ENCODE measurements at regions not wholly inside any gene's neighbourhood (a gene's known extent, or its start where the extent isn't known, plus 50 kb on each side); places are given as distances from the start of the nearest gene placed in this dataset.

DNA sequence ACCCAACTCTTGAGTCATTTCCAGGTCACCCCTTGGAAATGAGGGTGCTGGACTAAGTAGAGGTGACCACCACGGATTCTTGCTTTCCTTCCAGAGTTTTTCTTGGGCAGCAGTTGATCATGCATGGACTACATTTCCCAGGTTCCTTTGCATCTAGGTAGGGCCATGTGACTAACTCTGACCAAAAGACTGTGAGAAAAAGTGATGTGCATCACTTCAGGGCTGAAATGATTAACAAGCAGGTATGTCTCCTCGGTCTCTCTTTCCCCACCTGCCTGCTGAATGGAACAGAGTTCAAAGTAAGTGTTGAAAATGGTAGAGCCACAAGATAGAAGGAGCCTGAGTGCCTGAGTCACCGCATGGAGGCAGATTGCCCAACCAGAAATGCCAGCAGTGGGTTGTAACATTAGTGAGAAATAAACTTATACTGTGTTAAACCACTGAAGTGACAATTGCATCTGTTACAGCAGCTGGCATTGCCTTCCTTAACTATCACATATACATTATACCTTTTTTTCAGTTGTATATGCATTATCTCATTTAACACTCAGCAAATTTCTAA lies 113.5 kb downstream of the MN1 start:
- H3K4me1 Mint-ChIP-seq = peaks cover 1 to 2% of the 10 kb centered on the region in 2 experiments
- no peaks in the 10 kb centered on the region for H3K79me2 ChIP-seq (ENCODE audit: insufficient read depth, low read length)
- no peak overlapping the region for H3K23ac ChIP-seq (ENCODE audit: insufficient read length, low read depth, low read length)
- WGBS (ENCODE audit: extremely low coverage, insufficient read length, low lambda C conversion rate) = no CpG with 5 or more reads among the region's 3 CpGs
- H3K27me3 ChIP-seq (ENCODE audit: insufficient read depth, low read length) = no peaks in the 10 kb centered on the region
- no peaks in the 10 kb centered on the region for H3K4me1 ChIP-seq (ENCODE audit: insufficient read depth, low read length)
- no peaks in the 10 kb centered on the region for H3K9me3 ChIP-seq (ENCODE audit: control insufficient read depth, low read depth, low read length)
- H3K9me3 Mint-ChIP-seq = no peaks in the 10 kb centered on the region; a peak in 1 of 5 replicates
- no peak overlapping the region for H3K18ac ChIP-seq (ENCODE audit: insufficient read length, low read depth, low read length)
- no peak overlapping the region for H2BK5ac ChIP-seq (ENCODE audit: insufficient read length, low read length)
- TF ChIP-seq, protein P1, sequence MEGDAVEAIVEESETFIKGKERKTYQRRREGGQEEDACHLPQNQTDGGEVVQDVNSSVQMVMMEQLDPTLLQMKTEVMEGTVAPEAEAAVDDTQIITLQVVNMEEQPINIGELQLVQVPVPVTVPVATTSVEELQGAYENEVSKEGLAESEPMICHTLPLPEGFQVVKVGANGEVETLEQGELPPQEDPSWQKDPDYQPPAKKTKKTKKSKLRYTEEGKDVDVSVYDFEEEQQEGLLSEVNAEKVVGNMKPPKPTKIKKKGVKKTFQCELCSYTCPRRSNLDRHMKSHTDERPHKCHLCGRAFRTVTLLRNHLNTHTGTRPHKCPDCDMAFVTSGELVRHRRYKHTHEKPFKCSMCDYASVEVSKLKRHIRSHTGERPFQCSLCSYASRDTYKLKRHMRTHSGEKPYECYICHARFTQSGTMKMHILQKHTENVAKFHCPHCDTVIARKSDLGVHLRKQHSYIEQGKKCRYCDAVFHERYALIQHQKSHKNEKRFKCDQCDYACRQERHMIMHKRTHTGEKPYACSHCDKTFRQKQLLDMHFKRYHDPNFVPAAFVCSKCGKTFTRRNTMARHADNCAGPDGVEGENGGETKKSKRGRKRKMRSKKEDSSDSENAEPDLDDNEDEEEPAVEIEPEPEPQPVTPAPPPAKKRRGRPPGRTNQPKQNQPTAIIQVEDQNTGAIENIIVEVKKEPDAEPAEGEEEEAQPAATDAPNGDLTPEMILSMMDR (conservative IDR thresholded peaks at IDR 0.05) = no peak
- no peak overlapping the region for H4K91ac ChIP-seq (ENCODE audit: insufficient read length, low read depth, low read length)
- no peak for DNase-seq
- no peak overlapping the region for H2AFZ ChIP-seq (ENCODE audit: low read length)
- H2BK12ac ChIP-seq (ENCODE audit: insufficient read length, low read depth, low read length) = no peak overlapping the region
- no peak overlapping the region for H3K14ac ChIP-seq (ENCODE audit: insufficient read depth, low read length)
- no peak overlapping the region for H2BK15ac ChIP-seq (ENCODE audit: low read depth, low read length)
- H4K20me1 ChIP-seq (ENCODE audit: control insufficient read depth, insufficient read depth, insufficient read length) = peaks cover 3% of the 10 kb centered on the region
- H3K79me1 ChIP-seq (ENCODE audit: insufficient read depth, low read depth, low read length, poor library complexity, severe bottlenecking) = peaks cover 1% of the 10 kb centered on the region
- no peak overlapping the region for H2BK20ac ChIP-seq (ENCODE audit: low read depth, low read length, poor library complexity, severe bottlenecking)
- no peak overlapping the region for H2BK120ac ChIP-seq (ENCODE audit: low read depth, low read length, poor library complexity, severe bottlenecking)
- no peak overlapping the region for H3T11ph ChIP-seq (ENCODE audit: low read length)
- no peak overlapping the region for H3K27ac ChIP-seq (ENCODE audit: insufficient read length, low read depth, low read length)
- H4K5ac ChIP-seq (ENCODE audit: insufficient read length, low read depth, low read length) = no peak overlapping the region
- H3K4me3 Mint-ChIP-seq = no peak overlapping the region
- H3K27me3 Mint-ChIP-seq (ENCODE audit: low read depth) = no peaks in the 10 kb centered on the region
- no peak overlapping the region for H3K27ac Mint-ChIP-seq
- no peak overlapping the region for H2AK5ac ChIP-seq (ENCODE audit: insufficient read length, low read length)
- H3K23me2 ChIP-seq (ENCODE audit: insufficient read length, low read depth, low read length, poor library complexity, severe bottlenecking) = no peaks in the 10 kb centered on the region
- H3K4ac ChIP-seq (ENCODE audit: low read depth, low read length) = no peak overlapping the region
- H4K8ac ChIP-seq (replicated peaks; ENCODE audit: insufficient read length, low read depth, low read length) = no peak overlapping the region
- H3K4me2 ChIP-seq (ENCODE audit: insufficient read depth, insufficient read length, low read length) = no peak overlapping the region
- no peak overlapping the region for H3K56ac ChIP-seq (ENCODE audit: insufficient read length, low read depth, low read length)
- no peak overlapping the region for H3K9ac ChIP-seq (ENCODE audit: extremely low read depth, insufficient read length, low read length)
- peaks cover 0 to 29% (median 16%) of the 10 kb centered on the region in 3 experiments; a peak in 6 of 7 replicates for H3K36me3 Mint-ChIP-seq (ENCODE audit: insufficient read depth in 1 of 3, low read depth in 3 of 3)
